HG03280 (cell line): ENCODE measurements at regions not wholly inside any gene's neighbourhood (a gene's known extent, or its start where the extent isn't known, plus 50 kb on each side); places are given as distances from the start of the nearest gene placed in this dataset.

Experiments
- ATAC-seq: cut with Tn5 transposase; IDR thresholded peaks from one replicate; pipeline ENCODE4 v1.9.1; 2021; ENCODE audit warnings: mild to moderate bottlenecking, moderate library complexity; ENCODE audit not compliant: unreplicated experiment

- ATAC-seq: no peak
Observed at GRCh38 chrX:130974323-130974722, 71.3 kb upstream of the ENOX2 start.

DNA sequence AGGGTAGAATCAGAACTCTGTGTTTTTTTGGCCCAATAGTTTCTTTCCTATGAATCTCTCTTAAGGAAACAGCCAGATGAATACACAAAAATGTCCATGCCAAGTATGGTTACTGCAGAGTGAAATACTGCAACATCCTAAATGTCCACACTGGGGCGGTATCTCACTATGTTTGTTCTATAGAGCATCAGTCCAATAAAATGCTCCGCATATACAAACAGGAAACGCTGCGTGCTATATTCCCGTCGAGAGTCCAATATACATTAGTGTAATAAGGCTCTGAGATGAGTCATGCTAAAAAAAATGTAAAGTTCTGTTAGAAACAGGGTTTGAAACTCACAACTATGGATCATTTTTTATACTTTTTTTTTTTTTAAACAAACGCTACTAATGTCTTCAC lies 72.9 kb upstream of the ENOX2 start:
- ATAC-seq: peak; percentile 84

DNA sequence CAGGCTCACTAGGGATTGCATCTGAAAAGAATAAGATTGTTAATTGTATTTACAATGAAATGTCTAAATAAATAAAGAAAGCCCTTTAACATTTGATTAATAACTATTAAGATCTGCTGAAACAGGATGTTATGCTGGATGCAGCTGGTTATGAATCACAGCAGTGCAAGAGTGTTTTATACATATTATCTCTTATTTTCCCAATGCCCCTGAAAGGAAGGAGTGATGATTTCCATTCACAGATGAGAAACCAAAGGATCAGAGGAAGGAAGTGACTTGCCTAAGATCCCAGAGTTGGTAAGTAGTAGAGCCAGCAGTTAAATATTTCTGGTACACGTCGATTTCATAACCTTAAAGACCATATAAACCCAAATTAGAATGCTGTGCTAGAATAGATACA lies 76.3 kb upstream of the ARHGAP36 start:
- ATAC-seq: no peak

DNA sequence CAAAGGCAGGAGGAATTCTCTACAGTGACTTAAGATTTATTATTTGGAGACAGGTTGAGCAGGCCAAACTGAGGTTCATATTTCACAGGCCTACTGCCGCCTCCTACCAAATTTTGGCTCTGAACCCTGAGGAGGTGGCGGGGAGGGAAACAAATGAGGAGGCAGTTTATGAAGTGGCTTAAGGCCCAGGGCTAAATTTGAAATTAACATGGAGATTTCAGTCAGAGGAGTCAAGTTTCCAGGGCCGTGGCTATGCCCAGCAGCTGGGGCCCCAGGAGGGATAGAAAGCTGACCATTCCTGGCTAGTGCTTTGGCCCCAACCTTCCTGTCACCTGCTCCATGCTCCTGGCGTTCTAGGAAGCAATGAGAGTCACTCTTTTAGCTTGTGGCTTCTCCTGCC lies 73.4 kb upstream of the ARHGAP36 start:
- ATAC-seq: no peak

GRCh38 chrX:130987241-130987640 lies 70.9 kb upstream of the ARHGAP36 start:
- no peak for ATAC-seq

DNA sequence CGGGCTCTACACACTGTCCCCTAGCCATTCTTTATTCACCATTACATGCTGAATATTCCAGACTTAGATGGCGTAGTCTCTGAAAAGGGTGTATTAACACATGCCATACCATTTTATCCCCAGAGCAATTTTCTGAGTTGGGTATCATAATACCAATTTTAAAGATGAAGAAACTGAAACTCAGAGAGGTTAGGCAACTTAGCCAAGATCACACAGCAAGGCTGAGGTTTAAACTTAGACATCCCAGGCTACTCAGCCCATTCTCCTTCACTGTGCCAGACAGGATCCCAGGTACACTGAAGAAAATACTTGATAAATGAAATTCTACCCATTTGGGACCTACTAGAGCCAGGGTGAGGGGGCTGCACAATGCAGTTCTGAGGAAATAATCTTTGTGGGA lies 67.4 kb upstream of the ARHGAP36 start:
- no peak for ATAC-seq

DNA sequence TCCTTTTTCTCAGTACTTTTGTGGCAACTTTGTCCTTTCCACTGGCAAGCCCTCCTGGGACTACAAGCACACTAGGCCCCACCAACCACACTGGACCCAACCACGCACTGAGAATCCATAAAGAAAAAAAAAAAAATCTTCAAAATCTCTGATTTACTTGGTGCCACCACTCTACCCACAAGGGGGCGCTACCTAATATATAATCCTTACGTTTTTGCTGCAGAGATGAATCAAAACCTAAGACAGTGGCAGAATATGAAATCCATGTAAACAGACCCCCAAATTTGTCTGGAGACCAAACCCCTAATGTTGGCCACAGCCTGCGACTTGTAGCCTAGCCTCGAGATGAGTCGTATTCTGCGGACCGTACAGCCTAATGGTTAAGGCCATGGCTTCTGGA lies 63.5 kb upstream of the ARHGAP36 start:
- no peak for ATAC-seq

DNA sequence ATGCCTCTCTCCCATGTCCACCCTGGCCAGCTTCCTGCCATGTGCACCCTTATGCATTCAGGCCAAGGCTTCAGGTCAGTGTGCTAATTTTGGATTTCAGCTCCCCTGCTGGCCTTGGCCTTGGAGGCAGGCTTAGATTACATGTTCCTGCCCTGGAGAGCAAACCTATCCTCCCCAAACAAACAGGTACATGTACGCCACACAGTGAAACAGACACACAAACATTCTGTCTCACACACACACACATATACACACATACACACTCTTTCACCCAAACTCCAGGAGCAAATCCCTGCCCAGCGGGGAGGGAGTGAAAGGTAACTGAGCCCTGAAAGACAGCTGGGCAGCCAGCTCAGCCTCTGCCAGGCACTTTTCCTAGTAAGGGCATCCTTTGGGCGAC lies 62.7 kb upstream of the ARHGAP36 start:
- ATAC-seq: no peak

- no peak for ATAC-seq
Observed at GRCh38 chrX:130997314-130997713, 60.8 kb upstream of the ARHGAP36 start.

DNA sequence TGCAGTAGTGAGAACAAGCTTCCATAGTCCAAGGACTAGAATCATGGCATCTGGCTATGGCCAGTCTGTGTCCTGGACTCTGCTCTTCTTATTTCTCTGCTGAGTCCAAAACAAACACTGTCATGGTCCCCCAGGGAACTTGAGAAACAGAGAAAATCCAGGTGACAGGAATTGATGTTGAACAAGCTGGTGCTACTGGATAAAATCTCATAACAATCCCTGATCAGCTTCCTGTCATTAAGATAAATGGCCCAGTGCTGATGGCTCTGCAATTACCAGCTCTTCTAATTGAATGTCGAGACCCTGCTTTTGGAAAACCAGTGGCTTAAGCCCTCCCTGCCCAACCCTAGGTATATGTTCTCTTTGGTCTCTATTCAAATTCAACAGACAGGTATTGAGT lies 58.8 kb upstream of the ARHGAP36 start:
- ATAC-seq: no peak
